NCI-H2029 (cell line): ENCODE measurements at regions not wholly inside any gene's neighbourhood (a gene's known extent, or its start where the extent isn't known, plus 50 kb on each side); places are given as distances from the start of the nearest gene placed in this dataset.

Experiments used
- DNase-seq: peaks from one replicate; lab custom pipeline; 2025; lab: John Stamatoyannopoulos, UW

GRCh38 chrX:125791787-125792186 lies 374.3 kb downstream of the DCAF12L2 start:
- DNase-seq = no peak

DNA sequence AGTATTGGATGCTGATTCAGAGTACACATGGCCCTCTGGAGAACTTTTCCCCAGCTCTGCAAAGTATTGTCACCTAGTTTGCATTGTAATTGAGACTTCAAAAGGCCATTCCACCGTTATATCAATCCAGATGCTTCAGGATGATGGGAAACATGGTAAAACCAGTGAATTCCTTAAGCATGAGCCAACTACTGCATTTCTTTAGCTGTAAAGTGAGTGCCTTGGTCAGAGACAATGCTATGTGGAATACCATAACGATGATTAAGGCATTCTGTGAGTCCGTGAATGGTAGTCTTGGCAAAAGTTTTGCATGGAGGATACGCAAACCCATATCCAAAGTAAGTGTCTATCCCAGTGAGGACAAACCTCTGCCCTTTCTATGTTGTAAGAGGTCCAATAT lies 355.2 kb downstream of the DCAF12L2 start:
- no peak for DNase-seq

DNA sequence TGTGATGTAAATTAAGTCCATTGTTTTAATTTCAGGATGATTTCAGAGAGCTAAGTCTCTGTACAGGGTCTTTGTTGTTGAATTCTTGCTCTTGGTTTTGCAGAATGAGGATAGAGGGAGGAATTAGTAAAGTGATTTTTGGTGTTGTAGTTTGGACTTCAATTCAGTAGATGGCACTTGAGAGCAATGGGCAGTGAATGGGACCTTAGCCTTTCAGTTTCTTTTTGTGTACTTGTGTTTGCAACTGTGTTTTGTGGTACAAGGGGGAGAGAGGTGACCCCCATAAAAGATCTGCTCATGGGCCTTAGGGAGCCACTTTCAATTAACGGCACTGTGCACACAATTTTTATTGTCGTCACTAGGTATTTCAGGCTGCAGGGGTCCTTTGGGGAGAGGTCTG lies 340.0 kb downstream of the DCAF12L2 start:
- no peak for DNase-seq

DNA sequence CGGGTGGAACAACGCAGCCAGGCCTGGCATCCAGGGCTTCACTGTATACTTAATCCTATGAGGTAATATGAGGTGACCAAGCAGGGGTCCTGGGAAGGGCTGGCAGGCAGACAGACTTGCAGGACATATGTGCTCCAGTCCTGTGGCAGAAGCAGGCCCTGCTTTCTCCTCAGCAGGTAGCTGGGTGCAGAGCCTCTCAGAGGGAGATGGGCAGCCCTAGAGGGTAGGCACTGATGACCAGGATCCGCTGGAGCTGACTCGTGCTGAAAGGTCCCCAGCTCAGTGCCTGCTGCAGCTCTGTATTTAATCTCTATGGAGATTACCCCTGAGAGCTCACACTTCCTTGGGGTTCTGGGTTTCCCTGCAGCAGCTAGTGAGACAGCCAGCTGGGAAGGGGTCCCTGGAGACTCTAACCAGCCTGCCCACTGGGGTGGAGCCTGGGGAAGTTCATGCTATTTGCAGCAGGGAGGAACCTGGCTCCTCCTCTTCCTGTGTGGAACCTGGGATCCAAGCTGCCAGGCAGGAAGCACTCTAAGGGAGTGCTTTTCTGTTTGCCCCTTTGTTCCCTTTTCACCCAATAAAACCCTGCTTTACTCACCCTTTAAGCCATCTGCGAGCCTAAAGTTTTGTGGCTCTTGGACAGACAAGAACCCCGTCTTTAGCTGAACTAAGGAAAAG lies 339.2 kb downstream of the DCAF12L2 start:
- DNase-seq = no peak

DNA sequence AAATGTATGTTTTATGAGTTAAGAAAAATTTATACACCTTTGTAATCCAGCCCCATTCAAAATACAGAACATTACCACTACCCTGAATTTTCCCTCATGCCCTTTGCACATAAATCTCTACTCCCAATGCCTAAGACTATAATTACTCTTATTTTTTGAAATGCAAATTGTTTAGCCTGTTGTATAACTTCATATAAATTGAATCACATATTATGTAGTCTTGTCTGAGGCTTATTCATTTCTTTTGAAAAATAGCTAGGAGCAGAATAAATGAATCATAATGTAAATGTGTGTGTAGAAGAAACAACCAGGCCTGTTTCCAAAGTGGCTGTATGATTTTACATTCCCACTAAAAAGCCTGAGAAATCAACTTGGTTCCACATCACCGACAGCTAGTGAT lies 319.8 kb downstream of the DCAF12L2 start:
- DNase-seq = no peak

- no peak for DNase-seq
Observed at GRCh38 chrX:125850693-125851092, 315.4 kb downstream of the DCAF12L2 start.

GRCh38 chrX:125883169-125883568 lies 282.9 kb downstream of the DCAF12L2 start:
- DNase-seq = no peak

- DNase-seq = no peak
Observed at GRCh38 chrX:125894947-125895346, 271.1 kb downstream of the DCAF12L2 start.

- no peak for DNase-seq
Observed at GRCh38 chrX:125895518-125895917, 270.6 kb downstream of the DCAF12L2 start.

DNA sequence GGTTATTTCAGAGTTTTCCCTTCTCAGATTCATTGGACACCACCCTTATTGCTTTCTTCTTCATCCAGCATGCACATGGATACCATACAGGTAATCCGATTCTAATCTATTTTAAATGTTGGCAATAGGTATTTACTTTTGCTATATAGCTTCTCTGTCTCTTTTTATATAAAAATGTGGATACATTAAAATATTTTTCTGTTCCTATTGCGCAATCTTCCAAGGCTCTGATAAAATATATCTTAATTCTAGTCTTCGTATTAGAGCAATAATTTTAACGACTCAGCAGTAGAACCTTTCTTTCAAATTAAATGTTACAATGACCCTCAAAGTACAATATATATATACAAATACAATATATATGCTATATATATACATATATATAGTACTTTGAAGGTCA lies 239.8 kb downstream of the DCAF12L2 start:
- DNase-seq = no peak

DNA sequence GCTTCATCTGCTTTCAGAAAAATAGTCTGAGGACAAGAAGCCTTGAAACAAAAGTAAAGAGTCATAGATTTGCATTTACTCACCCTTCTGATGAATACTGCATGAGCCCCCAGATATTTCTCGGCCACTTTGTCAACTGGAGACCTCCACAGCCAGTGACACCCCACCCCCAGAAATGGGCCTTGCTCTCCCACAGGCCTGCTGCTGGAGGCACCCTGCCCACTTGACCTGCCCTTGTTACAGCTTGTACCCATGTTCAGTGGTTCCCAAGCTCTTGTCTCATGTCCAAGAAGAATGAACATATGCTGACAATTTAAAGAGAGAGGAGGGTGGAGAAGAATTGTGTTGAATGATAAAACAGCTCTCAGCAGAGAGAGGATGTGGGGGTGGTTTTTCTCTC lies 225.1 kb downstream of the DCAF12L2 start:
- no peak for DNase-seq

- DNase-seq = no peak
Observed at GRCh38 chrX:125947501-125947900, 218.6 kb downstream of the DCAF12L2 start.

DNA sequence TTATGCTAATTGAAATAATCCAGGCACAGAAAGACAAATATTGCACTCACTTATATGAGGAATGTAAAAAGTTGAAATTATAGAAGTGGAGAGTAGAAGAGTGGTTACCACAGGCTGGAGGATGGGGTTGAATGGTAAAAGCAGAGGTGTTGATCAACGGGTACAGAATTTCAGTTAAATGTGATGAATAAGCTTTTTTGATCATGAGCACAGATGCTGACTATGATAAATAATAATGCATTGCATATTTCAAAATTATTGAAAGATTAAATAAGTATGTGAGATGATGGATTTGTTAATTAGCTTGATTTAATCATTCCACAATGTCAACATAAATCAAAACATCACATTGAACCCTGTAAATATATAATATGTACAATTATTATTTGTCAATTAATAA lies 213.1 kb downstream of the DCAF12L2 start:
- no peak for DNase-seq

DNA sequence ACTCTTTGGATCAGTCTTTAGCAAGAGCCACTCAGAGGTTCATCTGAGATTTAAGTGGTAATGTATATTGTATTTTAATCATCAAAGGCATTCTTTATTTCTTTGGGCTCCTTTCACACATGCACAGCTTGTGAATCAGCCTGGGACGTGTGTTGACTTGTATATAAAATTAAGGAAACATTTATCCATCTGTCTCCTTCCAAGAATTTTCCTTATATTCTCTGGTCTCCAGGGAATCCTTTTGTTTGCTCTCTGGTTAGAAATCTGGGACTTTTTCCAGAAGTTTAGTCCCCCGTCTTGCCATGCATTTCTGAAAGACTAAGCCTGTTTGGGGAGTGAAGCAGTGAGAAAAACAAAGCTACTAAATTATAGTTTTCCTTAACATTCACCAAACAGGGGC lies 212.3 kb downstream of the DCAF12L2 start:
- DNase-seq = no peak

GRCh38 chrX:125954236-125954635 lies 211.9 kb downstream of the DCAF12L2 start:
- no peak for DNase-seq

- no peak for DNase-seq
Observed at GRCh38 chrX:125977851-125978250, 188.2 kb downstream of the DCAF12L2 start.

GRCh38 chrX:125998432-125998831 lies 167.7 kb downstream of the DCAF12L2 start:
- peak; percentile 1 for DNase-seq

- DNase-seq = no peak
Observed at GRCh38 chrX:126027229-126027628, 138.9 kb downstream of the DCAF12L2 start.

GRCh38 chrX:126030021-126030420 lies 136.1 kb downstream of the DCAF12L2 start:
- no peak for DNase-seq

DNA sequence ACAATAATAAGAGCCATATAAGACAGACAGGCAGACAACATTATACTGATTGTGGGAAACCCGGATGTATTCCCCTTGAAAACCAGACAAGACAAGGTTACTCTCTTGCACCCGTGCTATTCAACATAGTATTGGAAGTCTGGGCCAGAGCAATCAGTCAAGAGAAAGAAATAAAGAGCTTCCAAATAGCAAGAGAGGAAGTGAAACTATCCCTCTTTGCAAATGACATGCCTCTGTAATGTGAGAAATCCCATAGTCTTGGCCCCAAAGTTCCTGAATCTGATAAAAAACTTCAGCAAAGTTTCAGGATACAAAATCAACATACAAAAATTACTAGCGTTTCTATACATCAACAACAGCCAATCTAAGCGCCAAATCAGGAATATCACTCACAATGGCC lies 102.1 kb downstream of the DCAF12L2 start:
- no peak for DNase-seq

DNA sequence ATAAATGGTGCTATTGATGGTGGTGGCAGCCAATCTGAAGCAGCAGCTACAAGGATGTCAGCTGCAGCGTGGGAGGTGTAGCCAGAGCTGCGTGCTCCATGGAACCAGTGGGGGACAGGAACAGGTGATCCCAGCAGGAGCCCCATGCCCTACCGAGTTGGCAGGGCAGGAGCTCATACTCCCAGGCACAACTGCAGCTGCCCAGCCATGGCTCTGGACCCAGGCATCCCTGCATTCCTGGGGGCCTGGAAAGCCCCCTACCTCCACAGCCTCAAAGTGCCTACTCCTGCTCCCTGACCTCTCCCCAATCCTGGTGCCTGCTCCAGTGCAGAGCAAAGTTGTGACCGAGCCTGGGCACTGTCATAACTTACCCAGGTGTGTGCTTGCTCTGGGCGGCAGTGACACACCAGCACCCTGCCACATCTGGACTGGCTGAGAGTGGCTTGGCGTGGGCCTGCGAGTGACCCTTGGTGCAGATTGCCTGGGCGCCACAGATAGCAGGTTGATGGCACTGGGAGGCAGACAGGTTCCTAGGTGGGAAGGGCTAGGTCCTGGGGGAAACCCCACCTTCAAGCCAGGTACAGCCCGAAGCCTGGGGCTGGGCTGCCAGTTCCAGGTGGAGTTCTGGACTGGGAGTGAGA lies 101.1 kb downstream of the DCAF12L2 start:
- DNase-seq = no peak

GRCh38 chrX:126065901-126066660 lies 100.0 kb downstream of the DCAF12L2 start:
- no peak for DNase-seq
